ENCODE measurements at regions not wholly inside any gene's neighbourhood (a gene's known extent, or its start where the extent isn't known, plus 50 kb on each side); places are given as distances from the start of the nearest gene placed in this dataset.

DNA sequence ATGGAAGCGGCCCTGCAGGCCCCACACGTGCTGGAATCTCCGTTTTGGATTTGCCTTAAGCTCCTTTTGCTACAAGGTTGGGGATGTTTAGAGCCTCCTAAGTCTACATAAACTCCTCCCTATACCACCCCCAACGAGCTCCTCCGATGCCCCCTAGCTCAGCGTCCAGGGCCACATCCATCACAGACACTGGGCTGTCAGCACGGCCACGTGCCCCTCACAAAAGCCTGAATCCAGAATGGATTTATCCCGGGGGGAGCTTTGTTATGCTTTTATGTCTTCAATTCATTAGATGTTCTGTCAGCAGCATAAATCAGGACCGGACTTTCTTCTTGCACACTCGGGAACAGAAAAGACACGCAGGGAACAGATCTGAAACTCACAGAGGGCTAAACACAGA, 52.6 kb upstream of the CD82 start:
- no peak overlapping the region for H3K4me3 ChIP-seq (ENCODE audit: low read depth, low read length)
- no peak for DNase-seq (ENCODE audit: low read depth)

DNA sequence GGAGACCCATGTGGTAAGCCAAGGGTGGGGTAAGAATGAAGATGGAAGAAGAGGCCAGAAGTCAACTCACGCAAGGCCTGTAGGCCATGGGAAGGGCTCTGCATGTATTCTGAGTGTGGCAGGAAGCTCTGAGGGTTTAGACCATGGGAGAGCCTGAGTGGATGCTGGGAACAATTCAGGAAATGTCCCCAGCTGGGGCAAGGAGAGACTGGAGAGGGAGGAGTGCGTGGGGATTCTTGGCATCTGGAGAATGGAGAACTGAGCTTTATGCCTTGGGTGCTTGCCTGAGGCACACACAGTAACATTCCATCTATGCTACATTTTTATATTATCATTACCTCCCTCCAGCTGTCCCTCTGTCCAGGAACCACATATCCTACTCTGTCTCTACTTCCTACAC, 50.4 kb upstream of the CD82 start:
- H3K4me3 ChIP-seq (ENCODE audit: low read depth, low read length), result no peak overlapping the region
- no peak for DNase-seq (ENCODE audit: low read depth)

All from skeletal muscle cell (primary cell).